HEK293T (cell line): ENCODE measurements at regions not wholly inside any gene's neighbourhood (a gene's known extent, or its start where the extent isn't known, plus 50 kb on each side); places are given as distances from the start of the nearest gene placed in this dataset.

Experiments
- CTCF ChIA-PET: fragments of 350-600 bp; formaldehyde crosslinking; extraction: SDS; loops from one replicate; lab custom pipeline; 2021; ENCODE audit warnings: antibody characterized with exemption, inconsistent platforms; lab: Yijun Ruan, JAX
- POLR2A ChIA-PET: fragments of 350-600 bp; formaldehyde crosslinking; extraction: SDS; loops from one replicate; lab custom pipeline; 2020; ENCODE audit warnings: antibody characterized with exemption, inconsistent platforms; lab: Yijun Ruan, JAX
- DNase-seq: peaks from one replicate; pipeline ENCODE4 v3.0.0; 2012; ENCODE audit warnings: mixed read lengths; ENCODE audit errors: extremely low spot score
- ARNT ChIP-seq: fragments of 450-650 bp; IDR thresholded peaks from 2 replicates; pipeline ENCODE4 v1.6.1; 2017; ENCODE audit warnings: mild to moderate bottlenecking
- BHLHE40 ChIP-seq: fragments of 450-650 bp; IDR thresholded peaks from 2 replicates; pipeline ENCODE4 v1.6.1; 2016; ENCODE audit warnings: mild to moderate bottlenecking, moderate library complexity, borderline replicate concordance
- CTBP1 ChIP-seq: fragments of 450-650 bp; IDR thresholded peaks from 2 replicates; pipeline ENCODE4 v1.6.1; 2016; ENCODE audit warnings: borderline replicate concordance
- ELF4 ChIP-seq: fragments of 450-650 bp; IDR thresholded peaks from 2 replicates; pipeline ENCODE4 v1.6.1; 2017; ENCODE audit warnings: antibody characterized with exemption
- FOXA1 ChIP-seq: fragments of 450-650 bp; IDR thresholded peaks from 2 replicates; pipeline ENCODE4 v1.6.1; 2016; ENCODE audit warnings: mild to moderate bottlenecking
- FOXK2 ChIP-seq: fragments of 450-650 bp; IDR thresholded peaks from 2 replicates; pipeline ENCODE4 v1.6.1; 2016; ENCODE audit warnings: mild to moderate bottlenecking
- FOXM1 ChIP-seq: fragments of 450-650 bp; IDR thresholded peaks from 2 replicates; pipeline ENCODE4 v1.6.1; 2017; ENCODE audit warnings: mild to moderate bottlenecking, borderline replicate concordance
- HDGF ChIP-seq: fragments of 450-650 bp; IDR thresholded peaks from 2 replicates; pipeline ENCODE4 v1.6.1; 2017; ENCODE audit warnings: antibody characterized with exemption, borderline replicate concordance
- L3MBTL2 ChIP-seq: fragments of 450-650 bp; conservative IDR thresholded peaks from 2 replicates; pipeline ENCODE4 v1.6.1; 2016; ENCODE audit warnings: mild to moderate bottlenecking
- LEF1 ChIP-seq: fragments of 450-650 bp; IDR thresholded peaks from 2 replicates; pipeline ENCODE4 v1.6.1; 2017; ENCODE audit warnings: mild to moderate bottlenecking, borderline replicate concordance
- NFRKB ChIP-seq: fragments of 450-650 bp; IDR thresholded peaks from 2 replicates; pipeline ENCODE4 v1.6.1; 2016; ENCODE audit warnings: mild to moderate bottlenecking, moderate library complexity
- PKNOX1 ChIP-seq: fragments of 450-650 bp; IDR thresholded peaks from 2 replicates; pipeline ENCODE4 v1.6.1; 2016
- SP1 ChIP-seq: fragments of 450-650 bp; IDR thresholded peaks from 2 replicates; pipeline ENCODE4 v1.6.1; 2017
- SUZ12 ChIP-seq: fragments of 450-650 bp; IDR thresholded peaks from 2 replicates; pipeline ENCODE4 v1.6.1; 2016; ENCODE audit warnings: mild to moderate bottlenecking
- TARDBP ChIP-seq: fragments of 450-650 bp; IDR thresholded peaks from 2 replicates; pipeline ENCODE4 v1.6.1; 2016
- ZNF384 ChIP-seq: fragments of 450-650 bp; IDR thresholded peaks from 2 replicates; pipeline ENCODE4 v1.6.1; 2016

GRCh38 chr5:2382776-2383697 is 368.4 kb downstream of the IRX2 start:
- ChIA-PET POLR2A (no interaction called here), CTCF (no interaction called here)
- no peak for DNase-seq
- TF ChIP-seq NFRKB: no peak

GRCh38 chr5:2381861-2382260 is 369.6 kb downstream of the IRX2 start:
- TF ChIP-seq L3MBTL2: no peak
- TF ChIP-seq BHLHE40: no peak
- TF ChIP-seq SP1: no peak
- TF ChIP-seq CTBP1: no peak
- POLR2A ChIA-PET: no interaction called here
- CTCF ChIA-PET: no interaction called here
- no peak for DNase-seq

- no peak for DNase-seq
- CTCF ChIA-PET: no interaction called here
- POLR2A ChIA-PET: no interaction called here
- TF ChIP-seq ZNF384: no peak
Measured at GRCh38 chr5:2381070-2381469, 370.4 kb downstream of the IRX2 start.

- POLR2A ChIA-PET: no interaction called here
- TF ChIP-seq ELF4 (no peak), HDGF (no peak), SUZ12 (no peak), L3MBTL2 (no peak), PKNOX1 (no peak), CTBP1 (no peak), TARDBP (no peak), LEF1 (no peak), FOXA1 (no peak), ARNT (no peak), SP1 (no peak), ZNF384 (no peak), FOXM1 (no peak), BHLHE40 (no peak), FOXK2 (no peak)
- no peak for DNase-seq
- CTCF ChIA-PET: no interaction called here
Measured at GRCh38 chr5:2378976-2379375, 372.5 kb downstream of the IRX2 start.

GRCh38 chr5:2378108-2378507 is 373.4 kb downstream of the IRX2 start:
- TF ChIP-seq BHLHE40 (no peak), NFRKB (no peak), LEF1 (no peak), TARDBP (no peak), ZNF384 (no peak), PKNOX1 (no peak), SUZ12 (no peak), FOXA1 (no peak), FOXM1 (no peak), FOXK2 (no peak), HDGF (no peak), CTBP1 (no peak), ELF4 (no peak), L3MBTL2 (no peak), ARNT (no peak), SP1 (no peak)
- ChIA-PET POLR2A (no interaction called here), CTCF (no interaction called here)
- no peak for DNase-seq

GRCh38 chr5:2376486-2376885 is 375.0 kb downstream of the IRX2 start:
- TF ChIP-seq SP1 (no peak), TARDBP (no peak), LEF1 (no peak), HDGF (no peak), FOXM1 (no peak), SUZ12 (no peak), PKNOX1 (no peak), CTBP1 (no peak), ZNF384 (no peak), L3MBTL2 (no peak), NFRKB (no peak), ELF4 (no peak), FOXA1 (no peak), FOXK2 (no peak), ARNT (no peak), BHLHE40 (no peak)
- POLR2A ChIA-PET: no interaction called here
- DNase-seq: no peak
- CTCF ChIA-PET: no interaction called here
